ENCODE measurements at regions not wholly inside any gene's neighbourhood (a gene's known extent, or its start where the extent isn't known, plus 50 kb on each side); places are given as distances from the start of the nearest gene placed in this dataset.

DNA sequence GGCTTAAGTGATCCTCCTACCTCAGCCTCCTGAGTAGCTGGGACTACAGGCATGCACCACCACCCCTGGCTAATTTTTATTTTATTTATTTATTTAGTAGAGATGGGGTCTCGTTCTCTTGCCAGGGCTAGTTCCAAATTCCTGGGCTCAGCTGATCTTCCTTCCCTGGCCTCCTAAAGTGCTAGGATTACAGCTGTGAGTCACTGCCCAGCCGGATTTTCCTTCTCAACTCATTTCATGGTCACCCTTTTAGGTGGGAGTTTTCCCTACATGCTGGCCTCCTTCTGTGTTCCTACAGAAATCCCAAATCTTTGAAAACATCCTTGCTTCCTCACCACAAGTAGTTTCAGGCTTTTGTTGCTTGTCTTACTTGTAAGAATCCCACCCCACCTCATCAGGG is 102.1 kb upstream of the SIAH1 start:
- DNase-seq (ENCODE audit: low spot score) = no peak

DNA sequence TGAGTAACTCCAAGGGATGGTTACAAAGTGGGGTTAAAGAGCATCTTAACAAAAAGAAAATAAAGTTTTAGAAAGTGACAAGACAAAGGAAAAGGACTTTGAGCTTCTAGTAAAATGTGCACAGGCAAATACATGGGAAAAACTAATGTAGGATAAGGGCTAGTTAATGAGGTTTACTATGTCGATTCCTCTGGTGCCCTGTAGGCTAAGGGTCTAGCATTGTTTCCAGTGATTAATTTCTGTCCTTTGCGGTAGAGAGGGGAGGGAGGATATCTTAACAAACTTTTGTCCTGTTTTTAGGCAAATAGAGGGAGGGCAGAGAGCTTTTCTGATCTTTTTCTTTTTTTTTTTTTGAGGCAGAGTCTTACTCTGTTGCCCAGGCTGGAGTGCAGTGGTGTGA is 96.6 kb upstream of the SIAH1 start:
- no peak for DNase-seq (ENCODE audit: low spot score)

DNA sequence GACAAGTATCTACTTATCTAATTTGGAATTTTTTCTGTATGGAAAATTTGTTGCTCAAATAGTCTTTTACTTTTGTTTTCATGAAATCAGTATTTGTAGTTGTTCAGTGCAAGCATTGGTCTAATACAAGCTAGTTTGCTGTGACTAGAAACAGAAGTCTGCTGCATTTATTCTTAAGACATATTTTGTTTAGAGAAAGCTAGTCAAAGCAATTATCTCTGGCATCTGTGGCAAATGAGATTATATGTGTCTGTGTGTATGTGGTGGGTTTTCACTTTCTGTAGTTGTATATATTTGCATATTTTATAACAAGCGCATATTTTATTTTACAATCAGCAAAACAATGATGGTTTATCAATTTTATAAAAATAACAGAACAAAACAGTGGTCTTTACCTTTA is 96.0 kb upstream of the SIAH1 start:
- no peak for DNase-seq (ENCODE audit: low spot score)

GRCh38 chr16:48479955-48480354 is 94.7 kb upstream of the SIAH1 start:
- DNase-seq (ENCODE audit: low spot score) = no peak

- no peak for DNase-seq (ENCODE audit: low spot score)
Measured at GRCh38 chr16:48479329-48479728, 94.1 kb upstream of the SIAH1 start.

GRCh38 chr16:48478393-48478792 is 93.2 kb upstream of the SIAH1 start:
- no peak for DNase-seq (ENCODE audit: low spot score)

- no peak for DNase-seq (ENCODE audit: low spot score)
Measured at GRCh38 chr16:48471435-48471834, 86.2 kb upstream of the SIAH1 start.

DNA sequence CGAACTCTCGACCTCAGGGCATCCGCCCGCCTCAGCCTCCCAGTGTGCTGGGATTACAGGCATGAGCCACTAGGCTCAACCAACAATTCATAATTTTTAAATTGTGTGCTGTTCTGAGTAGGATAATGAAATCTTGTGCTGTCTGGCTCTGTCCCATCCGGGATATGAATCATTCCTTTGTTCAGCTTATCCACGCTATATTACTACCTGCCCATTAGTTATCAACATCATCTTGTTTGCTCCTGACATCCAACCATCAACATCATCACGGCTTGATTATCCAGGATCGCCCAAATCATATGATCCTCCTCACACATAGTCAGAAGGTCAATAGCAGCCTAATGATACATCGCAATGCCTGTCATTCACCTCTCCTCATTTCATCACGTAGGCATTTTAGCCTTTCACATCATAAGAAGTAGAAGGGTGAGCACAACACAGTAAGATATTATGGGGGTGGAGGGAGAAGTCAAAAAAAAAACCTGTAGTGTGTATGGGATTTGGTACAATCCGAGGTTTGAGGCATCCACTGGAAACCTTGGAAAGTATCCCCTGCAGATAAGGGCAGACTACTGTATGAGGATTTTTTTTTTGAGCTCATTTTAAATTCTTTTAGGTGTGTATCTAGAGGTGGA is 77.0 kb upstream of the SIAH1 start:
- DNase-seq (ENCODE audit: low spot score) = no peak

GRCh38 chr16:48459167-48459566 is 74.0 kb upstream of the SIAH1 start:
- DNase-seq (ENCODE audit: low spot score) = no peak

GRCh38 chr16:48454051-48454450 is 68.8 kb upstream of the SIAH1 start:
- no peak for DNase-seq (ENCODE audit: low spot score)

GRCh38 chr16:48452991-48453760 is 68.0 kb upstream of the SIAH1 start:
- no peak for DNase-seq (ENCODE audit: low spot score)

DNA sequence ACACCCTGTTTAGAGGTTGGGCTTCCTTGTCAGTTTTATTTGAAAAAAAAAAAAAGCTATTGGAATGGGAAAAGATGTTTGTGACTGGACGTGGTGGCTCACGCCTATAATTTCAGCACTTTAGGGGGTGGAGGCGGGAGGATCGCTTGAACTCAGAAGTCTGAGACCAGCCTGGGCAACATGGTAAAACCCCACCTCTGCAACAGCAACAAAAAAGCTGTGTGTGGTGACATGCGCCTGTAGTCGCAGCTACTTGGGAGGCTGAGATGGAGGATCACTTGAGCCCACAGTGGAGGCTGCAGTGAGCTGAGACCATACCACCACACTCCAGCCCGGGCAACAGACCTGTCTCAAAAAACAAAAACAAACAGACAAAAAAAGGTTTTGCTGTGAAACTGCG is 66.1 kb upstream of the SIAH1 start:
- DNase-seq (ENCODE audit: low spot score) = no peak

- DNase-seq (ENCODE audit: low spot score) = no peak
Measured at GRCh38 chr16:48450367-48450766, 65.2 kb upstream of the SIAH1 start.

DNA sequence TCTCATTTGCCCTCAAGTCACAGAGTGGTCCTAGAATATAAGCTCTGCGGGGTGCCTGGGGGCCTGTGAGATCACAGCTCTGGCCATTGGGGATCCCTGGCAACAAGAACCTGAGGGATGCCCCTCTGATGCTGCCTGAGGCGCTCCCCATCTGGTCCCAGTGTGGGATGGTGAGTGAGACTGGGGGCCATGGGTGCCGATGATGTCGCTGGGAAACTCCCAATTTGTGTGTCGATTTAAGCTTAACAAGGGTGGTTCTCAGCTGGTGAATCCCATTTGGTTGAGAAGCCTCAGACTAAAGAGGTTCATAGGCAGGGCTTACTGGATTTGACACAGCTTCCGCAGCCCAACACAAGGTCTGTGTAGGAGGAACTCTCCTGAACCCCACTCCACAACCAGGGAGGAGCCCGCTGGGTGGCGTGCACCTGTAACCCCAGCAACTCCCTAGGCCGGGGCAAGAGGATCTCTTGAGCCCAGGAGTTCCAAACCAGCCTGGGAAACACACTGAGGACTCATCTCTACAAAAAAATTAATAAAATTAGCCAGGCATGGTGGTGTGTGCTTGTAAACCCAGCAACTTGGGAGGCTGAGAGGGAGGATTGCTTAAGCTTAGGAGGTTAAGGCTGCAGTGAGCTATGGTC is 63.7 kb upstream of the SIAH1 start:
- DNase-seq (ENCODE audit: low spot score) = no peak

GRCh38 chr16:48447940-48448536 is 62.8 kb upstream of the SIAH1 start:
- DNase-seq (ENCODE audit: low spot score) = no peak

GRCh38 chr16:48447428-48447827 is 62.2 kb upstream of the SIAH1 start:
- DNase-seq (ENCODE audit: low spot score) = no peak

- DNase-seq (ENCODE audit: low spot score) = no peak
Measured at GRCh38 chr16:48446534-48446920, 61.3 kb upstream of the SIAH1 start.

GRCh38 chr16:48445782-48446533 is 60.7 kb upstream of the SIAH1 start:
- no peak for DNase-seq (ENCODE audit: low spot score)

DNA sequence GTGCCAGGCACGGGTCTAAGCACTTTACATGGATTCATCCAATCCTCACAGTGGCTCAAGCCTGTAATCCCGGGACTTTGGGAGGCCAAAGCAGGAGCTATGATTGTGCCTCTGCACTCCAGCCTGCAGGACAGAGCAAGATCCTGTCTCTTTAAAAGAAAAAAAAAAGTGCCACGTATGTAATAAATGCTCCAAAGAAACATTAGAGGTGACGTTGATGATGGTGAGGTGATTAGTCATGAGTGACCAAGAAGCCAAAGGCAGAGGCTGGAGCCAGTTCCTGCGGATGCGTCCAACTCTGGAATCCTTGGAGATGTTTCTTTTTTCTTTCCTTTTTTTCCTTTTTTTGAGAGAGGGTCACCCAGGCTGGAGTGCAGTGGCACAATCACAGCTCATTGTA is 59.4 kb upstream of the SIAH1 start:
- DNase-seq (ENCODE audit: low spot score) = peak; percentile 53

DNA sequence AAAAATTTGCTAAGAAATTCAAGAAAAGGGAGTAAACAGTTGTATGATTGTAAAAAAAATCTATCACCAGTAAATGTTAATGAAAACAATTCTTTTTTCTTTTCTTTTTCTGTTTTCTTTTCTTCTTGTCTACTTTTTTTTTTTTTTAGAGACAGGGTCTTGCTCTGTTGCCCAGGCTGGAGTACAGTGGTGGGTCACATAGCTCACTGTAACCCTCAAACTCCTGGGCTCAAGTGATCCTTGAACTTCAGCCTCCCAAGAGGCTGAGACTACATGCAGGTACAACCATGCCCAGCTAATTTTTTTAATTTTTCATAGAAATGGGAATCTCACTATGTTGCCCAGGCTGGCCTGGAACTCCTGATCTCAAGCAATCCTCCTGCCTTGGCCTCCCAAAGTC is 57.2 kb upstream of the SIAH1 start:
- DNase-seq (ENCODE audit: low spot score) = no peak

- DNase-seq (ENCODE audit: low spot score) = no peak
Measured at GRCh38 chr16:48441863-48442279, 56.7 kb upstream of the SIAH1 start.

DNA sequence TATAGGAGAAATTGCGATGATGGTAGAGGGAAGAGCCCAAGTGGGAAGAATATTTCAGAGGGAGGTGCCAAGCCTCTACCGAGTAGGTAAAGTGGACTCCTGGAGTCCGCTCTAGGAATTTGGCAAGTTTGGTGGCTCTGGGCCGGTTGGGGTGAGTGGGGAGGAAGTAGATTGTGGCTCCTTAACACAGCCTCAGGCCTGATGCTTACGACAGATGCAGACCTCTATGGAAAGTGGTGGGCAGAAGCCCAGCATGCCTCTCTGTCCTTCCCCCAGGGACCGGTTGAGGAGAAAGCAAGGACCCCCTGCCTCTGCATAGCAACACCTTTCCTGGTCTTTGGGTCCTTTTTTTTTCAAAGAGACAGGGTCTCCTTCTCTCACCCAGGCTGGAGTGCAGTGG is 55.9 kb upstream of the SIAH1 start:
- no peak for DNase-seq (ENCODE audit: low spot score)
